ENCODE measurements at regions not wholly inside any gene's neighbourhood (a gene's known extent, or its start where the extent isn't known, plus 50 kb on each side); places are given as distances from the start of the nearest gene placed in this dataset.

- H3K36me3 Mint-ChIP-seq = no peaks in the 10 kb centered on the region
- no peak overlapping the region for H3K4me3 ChIP-seq (ENCODE audit: control insufficient read depth in 1 of 2, extremely low read depth in 1 of 2, low read length in 1 of 2)
- no peak overlapping the region for H3K4me3 Mint-ChIP-seq
- ATAC-seq (replicated peaks in 1 of 4) (peak in 3 of 4 experiments; percentile 20 to 56 (median 23)), DNase-seq (peak in 23 of 35 experiments; percentile 1 to 31 (median 11))
- H3K9me3 ChIP-seq = no peaks in the 10 kb centered on the region
- peaks cover 0 to 2% of the 10 kb centered on the region in 2 experiments for H3K4me1 ChIP-seq (ENCODE audit: control insufficient read depth in 1 of 2, extremely low read depth in 1 of 2, insufficient read depth in 2 of 2, low read length in 2 of 2)
- no peak overlapping the region for H3K27ac ChIP-seq (ENCODE audit: low read length)
- POLR2A ChIA-PET = no interaction called here
- H3K9me3 Mint-ChIP-seq = no peaks in the 10 kb centered on the region
- no peaks in the 10 kb centered on the region for H3K27me3 Mint-ChIP-seq
- CTCF ChIA-PET = interaction anchor here (0.5 to 1.1 kb wide), 5 partner anchors 187 to 728 kb away, joined by 3 to 6 read pairs (median 3); no protein-coding TSS in a partner anchor
- no peaks in the 10 kb centered on the region for H3K27me3 ChIP-seq (replicated peaks in 1 of 2; ENCODE audit: control insufficient read depth in 2 of 2, extremely low read depth in 1 of 2, insufficient read depth in 2 of 2, low read length in 1 of 2)
- no peaks in the 10 kb centered on the region for H3K36me3 ChIP-seq (ENCODE audit: control insufficient read depth in 2 of 2, extremely low read depth in 1 of 2, insufficient read depth in 1 of 2, low read length in 1 of 2)
- peaks cover 4 to 9% (median 8%) of the 10 kb centered on the region in 3 donors for H3K4me1 Mint-ChIP-seq
- WGBS (ENCODE audit: insufficient coverage) = 68% methylated on average over 8 of the region's 9 CpGs
- H3K27ac Mint-ChIP-seq = no peak overlapping the region
Observed at GRCh38 chr21:14864211-14865021, 200.4 kb downstream of the NRIP1 start.

- H3K4me1 Mint-ChIP-seq = peaks cover 2 to 5% (median 4%) of the 10 kb centered on the region in 3 donors
- no peaks in the 10 kb centered on the region for H3K4me1 ChIP-seq (ENCODE audit: control insufficient read depth in 1 of 2, extremely low read depth in 1 of 2, insufficient read depth in 2 of 2, low read length in 2 of 2)
- no peak for DNase-seq
- H3K9me3 Mint-ChIP-seq = no peaks in the 10 kb centered on the region
- no CpG with 5 or more reads among the region's 5 CpGs for WGBS (ENCODE audit: insufficient coverage)
- H3K27ac Mint-ChIP-seq = no peak overlapping the region
- H3K9me3 ChIP-seq = no peaks in the 10 kb centered on the region
- H3K27me3 ChIP-seq (replicated peaks in 1 of 2; ENCODE audit: control insufficient read depth in 2 of 2, extremely low read depth in 1 of 2, insufficient read depth in 2 of 2, low read length in 1 of 2) = no peaks in the 10 kb centered on the region
- ChIA-PET CTCF (interaction anchor here (0.5 to 1.1 kb wide), 5 partner anchors 188 to 728 kb away, joined by 3 to 6 read pairs (median 3); no protein-coding TSS in a partner anchor), POLR2A (no interaction called here)
- H3K4me3 ChIP-seq (ENCODE audit: control insufficient read depth in 1 of 2, extremely low read depth in 1 of 2, low read length in 1 of 2) = no peak overlapping the region
- no peaks in the 10 kb centered on the region for H3K36me3 ChIP-seq (ENCODE audit: control insufficient read depth in 2 of 2, extremely low read depth in 1 of 2, insufficient read depth in 1 of 2, low read length in 1 of 2)
- H3K4me3 Mint-ChIP-seq = no peak overlapping the region
- H3K36me3 Mint-ChIP-seq = no peaks in the 10 kb centered on the region
- no peak for ATAC-seq (replicated peaks in 1 of 4)
- H3K27ac ChIP-seq (ENCODE audit: low read length) = no peak overlapping the region
- H3K27me3 Mint-ChIP-seq = no peaks in the 10 kb centered on the region
Observed at GRCh38 chr21:14863745-14864210, 201.0 kb downstream of the NRIP1 start.

- H3K4me1 Mint-ChIP-seq = peaks cover 0 to 2% (median 0%) of the 10 kb centered on the region in 3 donors
- ATAC-seq (replicated peaks in 1 of 4) (no peak), DNase-seq (peak in 5 of 35 experiments; percentile 4 to 34 (median 6))
- H3K4me1 ChIP-seq (ENCODE audit: control insufficient read depth in 1 of 2, extremely low read depth in 1 of 2, insufficient read depth in 2 of 2, low read length in 2 of 2) = no peaks in the 10 kb centered on the region
- no CpG with 5 or more reads among the region's 5 CpGs for WGBS (ENCODE audit: insufficient coverage)
- ChIA-PET CTCF (interaction anchor here in 1 of 2 donors (0.7 to 1.1 kb wide), 3 partner anchors 189 to 729 kb away, joined by 3 to 5 read pairs (median 3); no protein-coding TSS in a partner anchor), POLR2A (no interaction called here)
- H3K36me3 Mint-ChIP-seq = no peaks in the 10 kb centered on the region
- H3K9me3 Mint-ChIP-seq = no peaks in the 10 kb centered on the region
- H3K36me3 ChIP-seq (ENCODE audit: control insufficient read depth in 2 of 2, extremely low read depth in 1 of 2, insufficient read depth in 1 of 2, low read length in 1 of 2) = no peaks in the 10 kb centered on the region
- H3K4me3 ChIP-seq (ENCODE audit: control insufficient read depth in 1 of 2, extremely low read depth in 1 of 2, low read length in 1 of 2) = no peak overlapping the region
- no peak overlapping the region for H3K4me3 Mint-ChIP-seq
- H3K9me3 ChIP-seq = no peaks in the 10 kb centered on the region
- no peaks in the 10 kb centered on the region for H3K27me3 Mint-ChIP-seq
- no peak overlapping the region for H3K27ac ChIP-seq (ENCODE audit: low read length)
- no peak overlapping the region for H3K27ac Mint-ChIP-seq
- H3K27me3 ChIP-seq (replicated peaks in 1 of 2; ENCODE audit: control insufficient read depth in 2 of 2, extremely low read depth in 1 of 2, insufficient read depth in 2 of 2, low read length in 1 of 2) = no peaks in the 10 kb centered on the region
Observed at GRCh38 chr21:14862794-14863720, 201.7 kb downstream of the NRIP1 start.

DNA sequence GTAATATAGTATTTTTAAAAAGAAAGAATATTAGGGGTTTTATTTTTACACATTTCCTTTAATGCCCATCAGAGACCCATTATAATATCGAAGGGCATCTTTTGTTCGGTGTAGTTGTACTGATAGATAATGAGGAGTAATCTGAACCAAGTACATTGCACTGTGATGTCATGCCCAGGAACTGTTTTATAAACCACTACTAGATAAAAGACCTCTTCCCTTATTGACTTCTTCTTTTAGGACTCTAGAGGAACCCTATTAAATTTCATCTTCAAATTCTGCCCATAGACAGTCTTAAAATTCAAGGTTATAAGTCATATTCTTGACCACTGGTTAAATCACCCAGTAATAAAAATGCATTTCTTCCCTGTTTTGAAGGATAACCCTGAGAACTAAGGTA lies 206.5 kb downstream of the NRIP1 start:
- peaks cover 0 to 2% (median 0%) of the 10 kb centered on the region in 3 donors for H3K4me1 Mint-ChIP-seq
- peaks cover 2 to 4% (median 3%) of the 10 kb centered on the region in 3 donors for H3K9me3 Mint-ChIP-seq
- ATAC-seq (replicated peaks in 1 of 4) = no peak
- H3K27me3 ChIP-seq (replicated peaks in 1 of 2; ENCODE audit: control insufficient read depth in 2 of 2, extremely low read depth in 1 of 2, insufficient read depth in 2 of 2, low read length in 1 of 2) = no peaks in the 10 kb centered on the region
- H3K9me3 ChIP-seq = peaks cover 2% of the 10 kb centered on the region
- H3K27me3 Mint-ChIP-seq = no peaks in the 10 kb centered on the region
- ChIA-PET CTCF (no interaction called here), POLR2A (no interaction called here)
- DNase-seq = no peak
- H3K4me1 ChIP-seq (ENCODE audit: control insufficient read depth in 1 of 2, extremely low read depth in 1 of 2, insufficient read depth in 2 of 2, low read length in 2 of 2) = no peaks in the 10 kb centered on the region
- no CpG with 5 or more reads among the region's 2 CpGs for WGBS (ENCODE audit: insufficient coverage)
- H3K4me3 Mint-ChIP-seq = no peak overlapping the region
- no peaks in the 10 kb centered on the region for H3K36me3 ChIP-seq (ENCODE audit: control insufficient read depth in 2 of 2, extremely low read depth in 1 of 2, insufficient read depth in 1 of 2, low read length in 1 of 2)
- no peaks in the 10 kb centered on the region for H3K36me3 Mint-ChIP-seq
- no peak overlapping the region for H3K27ac ChIP-seq (ENCODE audit: low read length)
- H3K4me3 ChIP-seq (ENCODE audit: control insufficient read depth in 1 of 2, extremely low read depth in 1 of 2, low read length in 1 of 2) = no peak overlapping the region
- no peak overlapping the region for H3K27ac Mint-ChIP-seq

GRCh38 chr21:14857529-14857928 lies 207.3 kb downstream of the NRIP1 start:
- no peak for ATAC-seq (replicated peaks in 1 of 4)
- peaks cover 2 to 4% (median 3%) of the 10 kb centered on the region in 3 donors for H3K9me3 Mint-ChIP-seq
- ChIA-PET CTCF (interaction anchor here in 1 of 2 donors (0.7 kb wide), 1 partner anchor 14 kb away, joined by 3 read pairs; no protein-coding TSS in a partner anchor), POLR2A (no interaction called here)
- H3K9me3 ChIP-seq = peaks cover 2% of the 10 kb centered on the region
- no peaks in the 10 kb centered on the region for H3K36me3 ChIP-seq (ENCODE audit: control insufficient read depth in 2 of 2, extremely low read depth in 1 of 2, insufficient read depth in 1 of 2, low read length in 1 of 2)
- H3K4me1 ChIP-seq (ENCODE audit: control insufficient read depth in 1 of 2, extremely low read depth in 1 of 2, insufficient read depth in 2 of 2, low read length in 2 of 2) = no peaks in the 10 kb centered on the region
- no peak overlapping the region for H3K27ac ChIP-seq (ENCODE audit: low read length)
- no peak for DNase-seq
- peaks cover 0 to under 1% (median 0%) of the 10 kb centered on the region in 3 donors for H3K4me1 Mint-ChIP-seq
- no peaks in the 10 kb centered on the region for H3K27me3 ChIP-seq (replicated peaks in 1 of 2; ENCODE audit: control insufficient read depth in 2 of 2, extremely low read depth in 1 of 2, insufficient read depth in 2 of 2, low read length in 1 of 2)
- no peak overlapping the region for H3K4me3 ChIP-seq (ENCODE audit: control insufficient read depth in 1 of 2, extremely low read depth in 1 of 2, low read length in 1 of 2)
- no CpG with 5 or more reads among the region's 2 CpGs for whole genome bisulfite sequencing (ENCODE audit: insufficient coverage)
- no peaks in the 10 kb centered on the region for H3K27me3 Mint-ChIP-seq
- H3K36me3 Mint-ChIP-seq = no peaks in the 10 kb centered on the region
- H3K27ac Mint-ChIP-seq = no peak overlapping the region
- H3K4me3 Mint-ChIP-seq = no peak overlapping the region

GRCh38 chr21:14850394-14850793 lies 214.4 kb downstream of the NRIP1 start:
- H3K4me1 Mint-ChIP-seq = no peaks in the 10 kb centered on the region

More at GRCh38 chr21:14850394-14850793, 214.4 kb downstream of the NRIP1 start:
- DNase-seq = no peak
- no peak overlapping the region for H3K27ac Mint-ChIP-seq
- no peaks in the 10 kb centered on the region for H3K4me1 ChIP-seq (ENCODE audit: control insufficient read depth in 1 of 2, extremely low read depth in 1 of 2, insufficient read depth in 2 of 2, low read length in 2 of 2)
- H3K36me3 ChIP-seq (ENCODE audit: control insufficient read depth in 2 of 2, extremely low read depth in 1 of 2, insufficient read depth in 1 of 2, low read length in 1 of 2) = no peaks in the 10 kb centered on the region
- peaks cover 2% of the 10 kb centered on the region for H3K9me3 ChIP-seq
- H3K27me3 ChIP-seq (replicated peaks in 1 of 2; ENCODE audit: control insufficient read depth in 2 of 2, extremely low read depth in 1 of 2, insufficient read depth in 2 of 2, low read length in 1 of 2) = no peaks in the 10 kb centered on the region
- H3K36me3 Mint-ChIP-seq = no peaks in the 10 kb centered on the region
- POLR2A ChIA-PET = no interaction called here
- no peak overlapping the region for H3K4me3 Mint-ChIP-seq
- peaks cover 2 to 9% (median 3%) of the 10 kb centered on the region in 3 donors for H3K9me3 Mint-ChIP-seq
- CTCF ChIA-PET = no interaction called here
- ATAC-seq (replicated peaks in 1 of 4) = no peak
- H3K27ac ChIP-seq (ENCODE audit: low read length) = no peak overlapping the region
- no peak overlapping the region for H3K4me3 ChIP-seq (ENCODE audit: control insufficient read depth in 1 of 2, extremely low read depth in 1 of 2, low read length in 1 of 2)
- no peaks in the 10 kb centered on the region for H3K27me3 Mint-ChIP-seq
